ENCODE measurements at regions not wholly inside any gene's neighbourhood (a gene's known extent, or its start where the extent isn't known, plus 50 kb on each side); places are given as distances from the start of the nearest gene placed in this dataset.

DNA sequence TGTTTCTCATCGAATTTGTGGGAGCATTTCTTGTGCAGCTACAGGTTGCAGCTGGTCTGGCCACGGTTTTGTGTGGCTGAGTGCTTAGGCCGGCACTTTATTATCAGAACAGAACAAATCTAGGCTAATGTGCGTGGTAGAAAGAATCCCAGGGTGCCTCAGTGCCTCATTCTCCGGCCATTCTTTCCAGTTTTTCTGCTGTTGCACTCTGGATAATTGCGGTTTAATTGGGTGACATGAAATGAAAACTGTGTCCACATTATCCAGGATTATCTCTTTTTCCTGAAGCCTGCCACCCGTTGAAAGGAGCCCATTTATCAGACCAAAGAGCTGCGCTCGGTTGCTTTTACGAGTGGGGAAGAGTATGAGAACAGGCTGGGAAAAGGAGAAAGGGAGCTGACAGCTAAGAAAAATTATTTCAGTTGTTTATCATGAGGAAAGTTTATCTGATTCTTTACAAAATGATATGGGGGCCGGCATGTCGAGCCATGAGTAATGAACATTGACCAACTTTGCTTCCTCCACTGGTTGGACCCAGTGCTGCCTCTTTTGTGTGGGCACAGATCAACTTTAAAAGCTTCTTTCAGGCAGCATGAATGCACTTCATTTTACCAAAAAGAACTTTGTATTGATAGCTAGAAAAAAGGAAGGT, 117.0 kb upstream of the SOX21 start:
- TF ChIP-seq YY1 (IDR thresholded peaks at IDR 0.05; ENCODE audit: insufficient read depth, insufficient read length): no peak
- no peak for TF ChIP-seq ZNF274 (IDR thresholded peaks at IDR 0.05; ENCODE audit: low read depth, low read length)
- no peak for TF ChIP-seq SUZ12 (IDR thresholded peaks at IDR 0.05; ENCODE audit: extremely low read depth, insufficient read depth, insufficient read length)

All from NT2/D1 (cell line).